ENCODE measurements at regions not wholly inside any gene's neighbourhood (a gene's known extent, or its start where the extent isn't known, plus 50 kb on each side); places are given as distances from the start of the nearest gene placed in this dataset.

- Mint-ChIP-seq H3K27ac (no peak overlapping the region), H3K36me3 (no peaks in the 10 kb centered on the region), H3K4me1 (no peaks in the 10 kb centered on the region), H3K4me3 (no peak overlapping the region), H3K27me3 (ENCODE audit: low read depth in 3 of 3) (peaks cover 0 to 3% (median 2%) of the 10 kb centered on the region in 3 donors), H3K9me3 (peaks cover 0 to 18% (median 7%) of the 10 kb centered on the region in 7 donors)
- Histone ChIP-seq H3K4me2 (replicated peaks; ENCODE audit: extremely low read depth, low read length, poor library complexity, severe bottlenecking) (no peak overlapping the region), H3K79me2 (ENCODE audit: insufficient read depth, low read length) (no peaks in the 10 kb centered on the region), H4K20me1 (ENCODE audit: insufficient read depth, low read length) (no peaks in the 10 kb centered on the region), H3K36me3 (replicated peaks in 1 of 2; ENCODE audit: control insufficient read depth in 1 of 2, insufficient read depth in 2 of 2, low read length in 2 of 2) (no peaks in the 10 kb centered on the region), H2AFZ (ENCODE audit: insufficient read depth, low read depth, low read length, poor library complexity, severe bottlenecking) (no peak overlapping the region), H3K9ac (ENCODE audit: insufficient read depth, low read length, poor library complexity, severe bottlenecking) (no peak overlapping the region), H3K9me3 (replicated peaks in 1 of 2; ENCODE audit: control insufficient read depth in 1 of 2, insufficient read depth in 1 of 2, low read length in 2 of 2) (peaks cover 5 to 19% of the 10 kb centered on the region in 2 donors), H3K27ac (ENCODE audit: low read depth in 1 of 2, low read length in 2 of 2) (no peak overlapping the region), H3K4me1 (ENCODE audit: control insufficient read depth in 1 of 2, insufficient read depth in 2 of 2, low read length in 2 of 2) (no peaks in the 10 kb centered on the region), H3K4me3 (replicated peaks in 1 of 3; ENCODE audit: low read depth in 2 of 3, low read length in 3 of 3) (no peak overlapping the region), H3K27me3 (ENCODE audit: control insufficient read depth in 2 of 2, insufficient read depth in 2 of 2, low read length in 2 of 2) (no peaks in the 10 kb centered on the region)
- DNase-seq: no peak
- no peak for TF ChIP-seq CTCF (IDR thresholded peaks at IDR 0.05)
- no CpG with 5 or more reads among the region's 3 CpGs for WGBS (ENCODE audit: insufficient coverage)
- intact Hi-C loops (cut with micrococcal nuclease): no loop called here
Observed at GRCh38 chr7:23981758-23982157, 271.7 kb downstream of the STK31 start.

GRCh38 chr7:24005517-24005916, 278.5 kb upstream of the NPY start:
- Histone ChIP-seq H3K79me2 (ENCODE audit: insufficient read depth, low read length) (no peaks in the 10 kb centered on the region), H4K20me1 (ENCODE audit: insufficient read depth, low read length) (no peaks in the 10 kb centered on the region), H3K9me3 (replicated peaks in 1 of 2; ENCODE audit: control insufficient read depth in 1 of 2, insufficient read depth in 1 of 2, low read length in 2 of 2) (no peaks in the 10 kb centered on the region), H3K36me3 (replicated peaks in 1 of 2; ENCODE audit: control insufficient read depth in 1 of 2, insufficient read depth in 2 of 2, low read length in 2 of 2) (no peaks in the 10 kb centered on the region), H3K4me1 (ENCODE audit: control insufficient read depth in 1 of 2, insufficient read depth in 2 of 2, low read length in 2 of 2) (no peaks in the 10 kb centered on the region), H3K27me3 (ENCODE audit: control insufficient read depth in 2 of 2, insufficient read depth in 2 of 2, low read length in 2 of 2) (no peaks in the 10 kb centered on the region), H3K4me2 (replicated peaks; ENCODE audit: extremely low read depth, low read length, poor library complexity, severe bottlenecking) (no peak overlapping the region), H3K27ac (ENCODE audit: low read depth in 1 of 2, low read length in 2 of 2) (no peak overlapping the region), H3K4me3 (replicated peaks in 1 of 3; ENCODE audit: low read depth in 2 of 3, low read length in 3 of 3) (no peak overlapping the region), H2AFZ (ENCODE audit: insufficient read depth, low read depth, low read length, poor library complexity, severe bottlenecking) (no peak overlapping the region), H3K9ac (ENCODE audit: insufficient read depth, low read length, poor library complexity, severe bottlenecking) (no peak overlapping the region)
- no peaks in the 10 kb centered on the region for H3K4me1 Mint-ChIP-seq
- H3K4me3 Mint-ChIP-seq: no peak overlapping the region
- TF ChIP-seq CTCF (IDR thresholded peaks at IDR 0.05): no peak
- peaks cover 0 to 7% (median 2%) of the 10 kb centered on the region in 7 donors for H3K9me3 Mint-ChIP-seq
- H3K36me3 Mint-ChIP-seq: no peaks in the 10 kb centered on the region
- DNase-seq: no peak
- H3K27ac Mint-ChIP-seq: no peak overlapping the region
- no peaks in the 10 kb centered on the region for H3K27me3 Mint-ChIP-seq (ENCODE audit: low read depth in 3 of 3)
- no CpG with 5 or more reads among the region's 1 CpG for WGBS (ENCODE audit: insufficient coverage)
- intact Hi-C loops (cut with micrococcal nuclease): no loop called here
